HG03025 (cell line): ENCODE measurements at regions not wholly inside any gene's neighbourhood (a gene's known extent, or its start where the extent isn't known, plus 50 kb on each side); places are given as distances from the start of the nearest gene placed in this dataset.

ENCODE experiments used
- ATAC-seq: cut with Tn5 transposase; IDR thresholded peaks from one replicate; pipeline ENCODE4 v1.9.1; 2021; ENCODE audit warnings: mild to moderate bottlenecking, moderate library complexity; ENCODE audit not compliant: unreplicated experiment, low FRiP score

DNA sequence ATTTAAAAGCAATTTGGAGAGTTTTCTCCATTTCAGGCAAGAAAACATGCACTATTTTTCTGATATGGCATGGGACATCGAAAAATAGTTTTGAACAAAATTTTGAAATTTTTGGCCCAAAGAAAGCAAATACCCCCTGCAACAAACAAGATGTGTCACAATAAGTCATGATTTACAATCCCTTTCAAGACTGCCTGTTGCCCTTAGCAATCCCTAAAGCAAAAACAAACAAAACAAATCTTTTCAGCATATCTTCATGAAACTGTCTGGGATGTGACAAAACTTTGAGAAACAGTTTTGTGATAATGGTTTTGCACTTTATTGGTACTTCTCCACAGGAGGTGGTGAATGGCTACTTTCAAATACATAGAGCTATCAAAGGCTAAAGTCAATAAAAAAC lies 1888.7 kb upstream of the PIK3C3 start:
- ATAC-seq = no peak

DNA sequence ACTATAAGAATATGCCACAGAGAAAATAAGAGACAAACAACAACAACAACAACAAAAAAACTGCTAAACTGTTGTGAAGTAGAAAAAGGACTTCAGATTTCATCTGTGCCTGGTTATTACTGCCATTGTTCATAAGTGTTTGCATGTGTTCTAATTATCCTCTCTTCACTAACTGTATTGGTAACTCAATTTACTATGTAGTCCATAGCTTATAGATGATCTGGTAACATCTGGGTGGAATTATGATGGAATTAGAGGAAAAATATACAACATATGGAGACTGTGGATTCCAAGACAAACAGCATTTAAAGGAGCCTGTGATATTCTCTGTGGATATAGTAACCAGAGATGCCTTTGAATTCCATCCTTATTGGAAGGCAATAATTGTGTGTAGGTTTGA lies 1891.5 kb upstream of the PIK3C3 start:
- ATAC-seq = no peak

DNA sequence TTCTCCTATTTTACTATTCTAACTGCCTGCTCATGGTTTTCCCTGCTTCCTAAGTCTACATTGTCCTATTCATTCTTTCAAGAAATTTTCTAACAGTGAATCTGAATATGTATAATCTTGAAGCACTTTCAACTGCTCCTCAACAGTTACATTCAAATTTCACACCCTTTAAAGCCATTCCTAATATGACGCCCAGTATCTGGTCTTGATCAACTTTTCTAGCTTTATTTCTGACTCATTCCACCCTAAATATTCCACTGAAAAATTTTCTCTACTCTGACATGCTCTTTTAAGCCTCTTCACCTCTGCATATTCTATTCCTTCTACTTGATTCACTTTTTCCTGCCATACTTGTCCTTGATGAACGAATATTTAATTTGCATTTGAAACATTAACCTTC lies 1893.9 kb upstream of the PIK3C3 start:
- ATAC-seq = no peak

DNA sequence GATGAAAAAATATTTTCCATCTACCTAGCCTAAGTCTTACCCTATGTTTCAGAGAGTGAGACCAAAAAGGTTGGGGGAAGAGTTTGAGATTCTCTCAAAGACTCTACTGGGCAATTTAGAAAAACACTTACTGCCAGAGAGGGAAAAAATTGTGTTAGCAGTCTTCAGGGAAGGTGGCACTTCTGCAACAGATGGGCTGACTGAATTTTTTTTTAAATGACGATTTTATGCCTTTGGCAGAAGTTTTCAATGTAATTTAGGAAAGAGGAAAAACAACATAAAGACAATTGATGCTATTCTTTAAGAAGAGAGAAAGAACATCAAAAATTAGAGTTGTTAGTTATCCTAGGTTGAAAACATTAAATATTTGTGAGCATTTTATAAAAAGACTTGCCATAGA lies 1894.5 kb upstream of the PIK3C3 start:
- no peak for ATAC-seq

DNA sequence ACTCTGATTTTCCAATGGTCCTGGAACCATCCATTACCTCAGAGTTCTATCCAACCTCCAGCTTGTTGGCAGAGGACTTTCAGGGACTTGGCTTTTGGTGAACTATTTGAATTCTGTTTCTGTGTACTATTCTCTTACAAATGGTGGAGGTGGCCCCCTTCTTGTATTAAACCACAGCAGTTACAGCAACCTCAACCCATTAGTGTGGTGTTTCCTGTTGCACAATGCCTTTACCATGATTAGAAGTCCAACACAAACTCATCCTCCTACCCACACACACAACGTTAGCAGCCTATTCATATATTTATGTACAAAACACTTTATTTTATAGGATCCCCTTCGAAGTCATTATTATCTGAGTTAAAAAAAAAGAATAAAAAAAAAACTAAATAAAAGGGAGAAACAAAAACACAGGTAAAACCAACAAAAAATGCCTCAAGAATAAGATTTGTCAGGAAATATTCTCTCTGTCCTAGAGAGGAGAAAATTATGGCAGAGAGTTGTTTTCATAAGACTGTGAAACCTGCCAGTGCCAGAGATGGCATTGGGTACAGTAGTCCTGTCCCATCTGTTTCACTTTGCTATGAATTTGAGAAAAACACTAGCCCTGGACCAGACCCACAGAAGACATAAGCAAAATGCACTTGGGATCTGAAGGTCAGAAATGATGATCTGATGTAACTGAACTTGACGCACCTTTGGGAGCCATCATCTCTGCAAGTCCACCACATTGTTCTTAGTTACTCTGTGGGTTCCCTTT lies 1896.0 kb upstream of the PIK3C3 start:
- no peak for ATAC-seq

DNA sequence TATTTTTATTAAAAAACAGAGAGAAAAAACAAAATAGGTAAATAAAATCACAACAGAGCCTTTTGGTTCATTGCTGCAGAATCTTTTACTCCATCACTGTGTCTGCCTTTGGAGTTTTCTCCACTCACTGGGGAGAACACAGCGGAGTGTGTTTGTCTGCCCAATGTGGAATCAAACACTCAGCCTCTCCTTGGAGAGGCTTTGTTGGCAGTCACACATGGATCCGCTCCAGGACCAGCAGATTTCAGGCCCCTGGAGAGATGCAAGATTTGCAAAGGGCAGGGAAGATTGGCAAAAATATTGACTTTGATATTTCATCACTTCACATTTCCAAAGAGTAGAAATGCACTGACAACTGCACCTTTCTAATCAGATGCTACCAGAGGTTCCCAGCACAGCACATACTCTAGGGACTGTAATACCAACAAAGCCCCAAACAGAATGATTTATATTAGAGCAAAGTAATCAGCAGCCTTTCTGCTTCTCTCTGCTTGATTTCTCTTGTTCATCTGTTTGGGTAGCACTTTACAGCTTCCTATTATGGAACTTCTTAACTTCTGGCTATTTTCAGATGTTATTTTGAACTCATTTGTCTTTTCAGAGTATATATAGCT lies 1898.8 kb upstream of the PIK3C3 start:
- ATAC-seq = no peak

DNA sequence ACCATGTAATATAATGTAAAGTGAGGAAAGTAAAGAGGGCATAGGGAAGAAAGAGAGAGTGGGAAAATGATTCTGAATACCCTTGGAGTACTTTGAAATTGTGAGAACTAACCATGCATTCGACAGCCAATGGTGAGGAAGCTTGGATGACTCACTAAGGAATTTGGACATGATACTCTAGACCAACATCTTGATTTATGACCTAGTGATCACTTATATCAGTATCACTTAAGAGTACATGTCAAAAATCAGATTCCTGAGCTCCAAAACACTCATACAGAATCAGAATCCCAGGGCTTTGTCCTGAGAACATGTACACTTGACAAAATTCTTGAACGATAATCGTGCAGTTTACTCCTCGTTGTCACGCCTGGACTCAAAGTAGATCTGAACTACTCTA lies 1899.8 kb upstream of the PIK3C3 start:
- no peak for ATAC-seq

DNA sequence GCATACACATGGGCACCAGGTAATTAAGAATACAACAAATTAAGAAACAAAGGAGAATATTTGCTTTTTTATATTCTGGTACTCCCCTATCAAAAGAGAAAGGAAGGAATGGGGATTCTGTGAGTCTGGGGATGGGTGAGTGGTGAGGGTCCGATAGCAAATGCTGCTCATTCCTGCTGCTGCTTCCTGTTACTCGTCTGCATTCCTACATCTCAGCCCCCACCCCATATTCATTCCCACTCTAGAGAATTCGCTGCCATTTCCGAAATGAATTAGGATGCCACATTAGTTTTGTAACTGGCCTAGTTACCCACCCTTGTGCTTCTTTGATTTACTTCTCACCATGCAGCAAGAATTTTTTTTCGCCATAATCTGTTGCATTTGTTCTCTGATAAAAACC lies 1905.3 kb upstream of the PIK3C3 start:
- no peak for ATAC-seq

DNA sequence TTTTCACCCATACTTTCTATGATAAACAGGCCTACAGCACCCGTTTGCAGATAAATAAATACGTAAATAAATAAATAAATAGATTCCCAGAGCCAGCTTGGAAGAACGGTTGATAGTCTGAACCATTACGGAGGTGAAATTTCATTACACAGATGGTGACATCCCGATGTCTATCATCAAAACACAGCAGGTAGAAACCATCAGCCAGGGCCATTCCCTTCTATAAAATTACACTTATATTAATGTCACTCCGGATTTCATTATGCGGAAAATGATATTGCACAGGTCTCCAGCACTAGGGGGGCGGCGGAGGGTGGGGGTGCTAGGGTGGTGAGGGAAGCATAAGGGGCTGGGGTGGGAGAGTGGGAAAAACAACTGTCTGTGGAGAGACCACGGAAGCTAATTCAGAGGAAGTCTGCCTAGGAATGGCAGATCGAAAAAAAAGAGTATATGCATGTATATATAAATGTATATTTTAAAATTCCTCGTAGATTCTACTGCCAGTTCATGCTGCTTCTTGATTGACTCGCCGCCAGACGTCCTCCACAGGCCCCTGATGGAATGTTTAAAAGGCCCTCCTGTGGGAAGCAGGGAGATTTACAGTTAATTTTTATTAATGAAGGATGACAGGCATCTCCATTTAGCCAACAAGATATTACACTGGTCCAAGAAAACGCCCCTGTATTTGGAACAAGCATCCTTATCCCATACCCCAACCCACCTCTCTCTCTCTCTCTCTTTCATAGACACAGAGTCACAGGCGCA lies 1906.0 kb upstream of the PIK3C3 start:
- no peak for ATAC-seq

DNA sequence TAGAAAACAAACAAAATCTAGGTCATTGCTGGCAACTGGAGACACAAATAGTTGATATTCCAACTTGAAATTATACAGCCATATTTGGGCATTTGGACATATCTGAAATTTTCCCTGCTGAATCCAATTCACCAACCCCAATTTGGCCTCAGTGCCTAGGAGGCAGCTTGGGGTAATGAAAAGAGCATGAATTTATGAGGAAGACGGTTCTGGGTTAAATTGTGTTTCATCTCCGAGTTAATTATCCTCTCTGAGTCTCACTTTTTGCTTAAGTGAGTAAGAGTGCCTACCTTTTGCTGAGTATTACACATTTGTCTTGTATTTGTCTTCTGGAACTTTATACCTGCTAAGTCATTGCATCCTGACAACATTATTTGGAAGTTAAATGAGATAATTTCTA lies 1906.8 kb upstream of the PIK3C3 start:
- ATAC-seq = no peak

DNA sequence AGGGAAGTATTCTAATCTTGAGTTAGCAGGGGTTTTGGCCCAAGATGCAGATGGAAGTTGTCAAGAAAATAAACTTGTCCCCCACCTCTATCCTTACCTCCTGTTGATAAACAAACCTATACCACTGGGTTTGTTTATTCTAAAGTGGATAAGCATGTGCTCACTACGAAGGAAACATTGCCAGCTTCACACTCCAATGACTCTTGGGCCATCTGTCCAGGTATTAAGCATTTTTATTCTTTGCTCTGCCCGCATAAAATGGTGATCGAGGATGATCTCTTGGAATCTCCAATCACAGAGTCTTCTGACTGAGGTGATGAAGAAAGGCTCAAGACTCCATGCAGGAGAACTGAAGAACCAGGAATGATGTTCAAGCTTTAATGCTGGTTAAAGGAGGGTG lies 1908.4 kb upstream of the PIK3C3 start:
- ATAC-seq = no peak

DNA sequence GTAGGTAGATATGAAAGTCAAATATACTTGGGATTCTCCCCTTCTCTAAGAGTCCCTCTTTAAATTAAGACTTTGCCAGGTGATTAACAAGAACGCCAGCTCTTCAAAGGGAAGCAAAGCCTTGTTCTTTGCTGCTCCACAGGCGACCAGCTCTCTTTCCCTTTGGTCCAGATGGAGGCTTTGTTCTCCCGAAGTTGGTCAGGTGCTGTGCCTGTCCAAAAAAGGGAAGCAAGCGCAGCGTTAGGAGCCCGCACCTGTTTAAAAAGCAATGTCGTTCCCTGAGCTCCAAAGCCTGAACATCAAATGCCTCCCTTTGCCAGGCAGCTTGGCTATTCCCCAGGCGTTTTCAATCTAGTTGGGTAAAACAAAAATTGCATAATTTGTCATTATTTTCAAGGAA lies 1913.1 kb upstream of the PIK3C3 start:
- ATAC-seq = no peak

DNA sequence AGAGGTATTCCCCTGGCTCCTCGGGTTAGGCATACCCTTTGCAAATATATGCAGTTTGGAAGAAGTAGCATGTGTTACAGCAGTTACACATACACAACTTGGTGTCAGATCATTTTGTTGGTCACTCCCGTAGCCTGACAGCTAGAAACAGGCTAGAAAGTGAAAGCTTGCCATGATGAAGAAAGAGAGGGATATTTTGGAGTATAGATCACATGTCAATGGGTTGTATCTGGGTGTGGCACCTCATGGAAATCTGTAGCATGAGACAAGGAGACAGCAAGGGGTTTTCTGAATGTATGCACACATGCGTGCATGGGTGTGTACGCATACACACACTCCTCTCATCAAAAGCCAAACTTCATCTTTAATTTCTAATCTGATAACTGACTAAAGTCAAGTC lies 1914.5 kb upstream of the PIK3C3 start:
- ATAC-seq = no peak

DNA sequence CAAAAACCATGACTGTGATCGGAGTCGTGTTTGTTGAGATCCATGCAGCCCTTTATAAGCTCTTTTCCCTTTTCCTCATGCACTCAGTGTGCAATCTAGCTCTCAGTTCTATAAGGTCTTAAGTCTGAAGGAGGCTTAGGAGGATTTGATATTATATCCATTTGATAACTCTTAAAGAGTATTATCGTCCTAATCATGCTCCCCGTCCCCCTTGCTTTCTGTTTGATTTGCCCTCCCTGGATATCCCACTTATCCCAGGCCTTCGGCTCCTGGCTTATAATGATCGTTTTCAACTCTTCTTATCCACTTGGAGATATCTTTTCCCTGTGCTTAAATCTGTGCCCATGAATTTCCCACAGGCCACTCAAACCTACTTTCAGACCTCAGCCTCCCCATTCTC lies 1917.7 kb upstream of the PIK3C3 start:
- ATAC-seq = no peak

DNA sequence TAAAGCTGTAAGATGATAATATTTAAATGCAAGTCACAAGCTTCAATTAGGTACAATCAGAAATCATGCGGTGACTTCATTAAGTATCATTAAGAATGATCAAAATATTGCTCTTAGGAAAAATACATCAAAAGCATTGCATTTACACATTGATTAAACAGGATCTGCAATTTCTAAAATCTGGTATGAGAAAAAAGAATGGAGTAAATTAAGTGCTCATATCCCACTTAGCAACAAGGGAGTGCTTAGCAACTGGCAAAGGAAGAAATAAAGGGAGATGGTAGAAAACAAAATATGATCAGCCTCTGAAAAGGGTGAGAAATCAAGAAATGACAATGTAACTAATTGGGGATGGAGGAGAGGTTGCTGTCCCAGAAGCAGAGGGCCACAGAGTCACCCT lies 1918.2 kb upstream of the PIK3C3 start:
- ATAC-seq = no peak

DNA sequence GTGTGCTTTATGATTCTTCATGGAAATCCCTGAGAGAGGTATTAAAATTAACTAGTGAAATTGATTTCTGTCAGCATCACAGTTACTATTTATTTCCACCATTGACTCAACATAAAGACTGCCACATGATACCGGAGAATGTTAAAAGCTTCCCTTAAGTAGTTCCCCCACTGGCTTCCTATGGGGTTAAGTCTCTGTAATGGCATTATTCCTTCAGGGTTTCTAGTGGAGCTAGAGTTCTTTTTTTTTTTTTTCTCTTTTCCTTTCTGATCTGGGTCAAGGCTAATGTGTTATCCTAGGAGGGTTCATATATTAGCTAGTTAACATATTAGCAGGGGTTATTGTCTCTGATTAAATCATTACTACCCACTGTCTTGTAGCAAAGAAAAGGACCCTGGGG lies 1919.1 kb upstream of the PIK3C3 start:
- no peak for ATAC-seq

DNA sequence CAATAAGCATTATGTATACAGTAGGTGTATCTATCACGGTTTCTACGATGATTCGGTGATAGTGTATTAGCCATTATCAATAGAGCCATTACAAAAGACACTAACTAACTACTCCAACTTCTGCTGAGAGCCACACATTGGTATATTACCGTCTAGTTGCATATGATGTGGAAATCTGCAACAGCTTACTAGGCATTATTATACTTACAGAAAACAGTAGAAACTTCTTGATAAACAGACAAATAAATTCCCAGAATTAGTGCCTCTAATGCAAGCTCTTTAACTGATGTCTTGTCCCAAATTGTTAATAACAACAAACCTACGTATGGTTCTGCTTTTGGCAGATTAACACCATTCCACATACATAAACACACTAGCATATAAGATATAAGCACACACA lies 1923.0 kb upstream of the PIK3C3 start:
- no peak for ATAC-seq

DNA sequence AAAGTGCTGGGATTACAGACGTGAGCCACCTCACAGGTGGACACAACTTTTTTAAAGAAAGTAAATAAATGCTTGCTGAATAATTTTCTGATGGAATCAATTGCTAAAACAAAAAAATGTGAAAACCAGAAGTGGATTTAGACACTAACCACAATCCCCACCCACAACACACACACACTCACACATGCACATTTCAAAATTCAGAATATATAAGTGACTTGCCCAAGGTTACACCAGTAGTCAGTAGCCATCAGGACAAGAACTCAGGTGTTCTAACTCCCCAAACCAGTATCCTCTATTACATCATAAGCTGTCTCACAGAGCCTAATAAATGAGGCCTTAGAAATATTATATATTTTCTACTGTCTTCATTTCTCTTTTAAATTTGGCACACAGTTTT lies 1923.6 kb upstream of the PIK3C3 start:
- ATAC-seq = no peak

DNA sequence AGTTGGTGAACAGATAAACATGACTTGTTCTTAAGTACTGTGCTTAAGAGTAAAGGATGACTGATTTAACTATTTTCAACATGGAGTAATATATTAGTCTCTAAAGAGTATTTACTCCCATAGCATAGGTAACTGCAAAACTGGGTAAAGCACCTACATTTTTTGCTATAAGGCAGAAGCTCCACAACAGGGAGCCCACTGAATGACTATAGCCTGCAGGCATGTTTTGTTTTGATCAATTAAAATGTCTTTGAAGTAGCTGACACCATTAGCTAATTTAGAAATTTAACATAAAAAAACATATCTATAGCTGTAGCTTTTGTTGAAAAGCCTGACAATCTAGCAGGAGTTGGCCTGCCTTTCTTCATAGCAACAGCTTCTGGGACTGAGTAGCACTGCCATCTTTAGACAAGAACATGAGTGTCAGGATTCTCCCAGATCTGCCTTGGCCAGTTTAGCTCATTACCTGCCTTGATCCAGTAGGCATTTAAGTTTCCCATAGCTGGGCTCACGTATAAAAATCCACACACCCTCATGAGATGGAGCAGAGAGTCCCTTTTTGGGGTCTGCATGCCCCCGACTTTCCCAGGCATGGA lies 1935.1 kb upstream of the PIK3C3 start:
- no peak for ATAC-seq

DNA sequence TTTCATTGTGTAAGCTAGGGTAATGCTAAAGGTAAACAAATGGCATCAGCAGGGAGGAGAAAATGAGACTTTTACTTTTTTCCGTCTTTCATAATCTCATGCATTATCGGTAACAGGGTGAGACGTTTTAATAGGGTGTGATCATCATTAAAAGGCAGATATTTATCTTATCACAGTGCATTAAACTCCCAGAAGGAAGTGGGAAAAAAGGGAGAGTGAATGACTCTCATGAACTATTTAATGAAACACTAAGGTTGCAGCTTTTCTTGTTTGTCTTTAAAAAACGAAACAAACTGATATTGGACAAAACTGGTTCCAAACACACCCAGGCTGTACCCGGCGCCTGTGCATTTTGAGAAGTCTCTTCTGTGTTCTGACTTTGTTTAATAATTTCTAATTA lies 1936.8 kb upstream of the PIK3C3 start:
- ATAC-seq = no peak

DNA sequence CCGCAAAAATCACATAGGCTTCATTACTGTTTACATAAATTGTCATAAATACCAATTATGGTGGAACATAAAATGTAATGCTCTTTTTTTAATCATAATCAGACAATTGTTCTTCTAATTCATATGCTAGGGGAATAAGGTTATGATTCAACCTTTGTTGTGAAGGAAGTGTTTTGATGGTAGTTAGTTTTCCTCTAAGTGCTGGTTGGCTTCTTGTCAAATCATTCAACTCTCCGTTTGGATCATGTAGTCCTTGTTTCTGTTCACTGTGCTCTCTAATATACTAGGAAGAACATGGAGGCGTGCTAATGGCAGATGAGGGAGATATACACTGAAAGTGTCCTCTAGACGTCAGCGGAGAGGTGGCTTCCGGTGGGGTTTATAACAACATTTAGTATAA lies 1938.0 kb upstream of the PIK3C3 start:
- no peak for ATAC-seq
